Fibroblast of skin of right biceps (primary cell): ENCODE measurements at regions not wholly inside any gene's neighbourhood (a gene's known extent, or its start where the extent isn't known, plus 50 kb on each side); places are given as distances from the start of the nearest gene placed in this dataset.
"Not testable (repeated sequence)": the region's sequence is repeated elsewhere in the genome, so short reads cannot be mapped to it uniquely, and the experiment has no call there.

Source experiments
- DNase-seq: peaks from one replicate; pipeline ENCODE4 v3.0.0-alpha.2; 2013

- no peak for DNase-seq
These were observed 188.5 kb upstream of the E2F8 start for GRCh38 chr11:19429108-19429760.

GRCh38 chr11:19428206-19429002 lies 187.7 kb upstream of the E2F8 start:
- DNase-seq, result no peak

- peak; percentile 57 for DNase-seq
These were observed 186.1 kb upstream of the E2F8 start for GRCh38 chr11:19426756-19427403.

DNA sequence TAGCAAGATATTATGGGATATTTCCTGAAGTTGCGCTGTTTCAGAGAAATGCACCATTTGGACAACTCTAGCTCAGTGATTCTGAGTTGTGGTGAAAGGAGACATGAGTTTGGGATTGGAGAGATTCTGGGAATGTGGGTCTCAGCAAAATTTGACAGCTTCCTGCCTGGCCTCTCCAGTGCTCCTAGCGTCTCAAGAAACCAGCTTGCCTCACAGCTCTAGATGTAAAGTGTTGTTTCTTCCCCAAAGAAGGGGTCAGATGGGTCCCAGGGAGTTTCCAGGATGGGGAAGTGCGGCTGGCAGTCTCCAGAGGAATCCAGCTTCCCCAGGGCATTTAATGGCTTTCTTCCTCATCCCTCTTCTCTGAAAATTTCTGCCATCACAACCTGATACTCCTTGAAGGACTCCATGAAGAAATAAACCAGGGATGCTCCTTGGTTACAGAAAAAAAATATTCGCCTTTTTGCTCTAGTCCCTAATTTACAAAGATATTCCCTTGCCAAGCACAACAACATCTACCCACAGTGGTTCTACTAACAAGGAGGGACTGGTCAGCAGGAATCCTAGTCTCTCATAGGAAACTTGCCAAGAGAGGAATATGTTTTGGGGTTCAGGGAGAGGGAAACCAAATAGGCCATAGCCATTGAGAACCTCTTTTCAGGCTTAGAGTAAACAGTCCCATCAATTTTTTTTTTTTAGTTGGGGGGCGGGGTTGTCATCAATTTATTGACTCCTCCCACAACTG lies 185.4 kb upstream of the E2F8 start:
- no peak for DNase-seq

GRCh38 chr11:19422276-19422675 lies 181.5 kb upstream of the E2F8 start:
- DNase-seq, result no peak

DNA sequence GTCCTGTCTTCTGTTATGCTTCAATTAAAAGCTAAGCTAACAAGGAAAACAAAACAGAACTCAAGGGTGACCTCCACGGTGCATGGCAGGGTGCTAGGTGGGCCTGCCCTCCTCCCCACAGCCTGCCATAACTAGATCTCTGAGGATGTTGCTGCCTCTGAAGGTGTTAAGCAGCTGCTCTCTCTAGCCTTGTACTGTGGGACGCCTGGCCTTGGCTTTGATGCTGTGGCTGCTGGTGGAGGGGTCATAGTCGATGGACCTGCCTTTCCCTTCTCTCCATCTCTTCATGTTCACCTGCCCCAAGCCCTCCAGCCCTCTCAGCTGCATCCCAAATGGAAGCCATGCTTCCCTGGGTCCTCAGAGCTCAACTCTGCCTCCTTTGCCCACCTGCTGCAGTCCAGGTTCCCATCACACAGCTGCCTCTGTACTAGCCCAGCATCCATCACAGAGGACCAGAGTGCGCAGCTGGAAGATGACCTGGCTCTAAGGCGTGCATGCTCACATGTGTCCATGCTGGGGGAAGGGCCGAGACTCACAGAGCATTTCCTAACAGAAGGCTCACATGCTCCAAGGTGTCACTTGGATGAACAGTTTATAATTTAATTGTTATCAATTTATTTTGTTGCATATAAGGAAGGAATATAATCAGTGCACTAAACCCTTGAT lies 180.3 kb upstream of the E2F8 start:
- DNase-seq, result no peak

DNA sequence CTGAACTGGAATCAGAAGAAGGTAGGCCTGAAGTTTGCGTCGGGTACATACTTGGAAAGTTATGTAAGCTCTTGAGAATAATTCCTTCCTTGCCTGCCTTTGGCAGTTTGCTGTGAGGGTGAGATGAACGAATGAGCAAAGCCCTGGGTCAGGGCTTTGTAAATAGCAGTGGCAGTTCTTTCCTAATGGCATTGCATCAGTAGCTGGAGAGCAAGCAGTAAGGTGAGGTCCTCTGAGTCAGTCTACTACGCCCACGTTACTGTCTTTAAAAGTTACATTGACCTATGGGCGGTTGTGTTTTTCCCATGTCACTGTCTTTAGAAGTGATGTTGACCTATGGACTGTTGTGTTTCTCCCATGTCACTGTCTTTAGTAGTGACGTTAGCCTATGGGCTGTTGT lies 179.1 kb upstream of the E2F8 start:
- no peak for DNase-seq

DNA sequence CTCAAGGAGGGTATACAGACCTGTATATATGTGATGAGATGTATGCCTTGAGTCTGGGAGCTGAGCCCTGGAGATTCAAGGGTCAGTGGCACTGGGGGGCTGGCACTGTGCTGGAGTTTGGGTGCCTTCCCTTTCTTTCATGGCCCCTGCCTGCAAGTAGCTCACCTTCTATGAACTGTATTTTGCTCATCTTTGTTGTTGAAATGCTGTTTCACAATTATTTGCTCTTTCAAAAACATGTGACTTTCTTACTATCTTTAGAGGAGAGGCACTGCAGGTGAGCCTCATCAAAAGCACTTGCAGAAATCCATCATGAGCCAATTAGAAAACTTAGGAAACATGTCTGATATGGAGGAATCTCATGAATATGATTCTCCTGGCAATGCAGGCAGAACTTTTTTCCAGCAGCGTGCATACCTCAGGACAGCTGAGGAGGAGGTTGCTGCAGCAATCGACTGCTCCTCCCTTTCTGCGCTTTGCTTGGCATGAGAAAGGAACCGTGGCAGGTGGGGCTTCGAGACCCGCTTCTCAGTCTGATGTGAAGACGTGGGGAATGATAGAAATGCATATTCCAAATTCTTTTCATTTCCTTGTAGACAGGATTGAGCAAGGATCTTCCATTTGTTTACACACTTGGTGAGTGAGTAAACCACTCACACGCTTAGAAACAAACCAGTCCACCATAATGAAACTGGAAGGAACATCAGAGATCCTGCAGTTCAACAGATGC lies 178.4 kb upstream of the E2F8 start:
- DNase-seq, result peak; percentile 71

GRCh38 chr11:19418221-19418620 lies 177.5 kb upstream of the E2F8 start:
- DNase-seq, result no peak

DNA sequence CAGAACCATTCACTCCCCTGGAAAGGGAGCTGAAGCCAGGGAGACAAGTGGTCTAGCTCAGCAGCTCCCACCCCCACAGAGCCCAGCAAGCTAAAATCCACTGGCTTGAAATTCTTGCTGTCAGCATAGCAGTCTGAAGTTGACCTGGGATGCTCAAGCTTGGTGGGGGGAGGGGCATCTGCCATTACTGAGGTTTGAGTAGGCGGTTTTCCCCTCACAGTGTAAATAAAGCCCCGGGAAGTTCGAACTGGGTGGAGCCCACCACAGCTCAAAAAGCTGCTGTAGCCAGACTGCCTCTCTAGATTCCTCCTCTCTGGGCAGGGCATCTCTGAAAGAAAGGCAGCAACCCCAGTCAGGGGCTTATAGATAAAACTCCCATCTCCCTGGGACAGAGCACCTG lies 171.3 kb upstream of the E2F8 start:
- DNase-seq, result not testable (repeated sequence)

DNA sequence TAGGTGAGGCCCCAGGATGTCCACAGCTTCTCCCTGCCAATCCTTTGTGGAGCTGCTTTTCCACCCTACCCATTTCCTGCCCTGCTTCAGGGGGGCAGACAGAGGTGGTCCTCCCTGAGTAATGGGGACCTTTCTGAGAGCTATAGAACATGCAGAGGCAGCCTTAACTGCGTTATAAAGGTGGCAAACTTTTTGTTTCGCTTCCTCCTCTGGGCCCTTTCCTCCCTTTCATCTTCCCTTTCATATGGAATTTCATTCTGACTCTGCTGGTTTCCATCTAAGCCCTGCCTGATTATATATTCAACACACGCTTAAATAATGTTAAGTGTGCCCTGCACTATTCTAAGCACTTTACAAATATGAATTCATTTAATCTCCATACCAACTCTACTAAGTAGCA lies 169.3 kb upstream of the E2F8 start:
- DNase-seq, result no peak

DNA sequence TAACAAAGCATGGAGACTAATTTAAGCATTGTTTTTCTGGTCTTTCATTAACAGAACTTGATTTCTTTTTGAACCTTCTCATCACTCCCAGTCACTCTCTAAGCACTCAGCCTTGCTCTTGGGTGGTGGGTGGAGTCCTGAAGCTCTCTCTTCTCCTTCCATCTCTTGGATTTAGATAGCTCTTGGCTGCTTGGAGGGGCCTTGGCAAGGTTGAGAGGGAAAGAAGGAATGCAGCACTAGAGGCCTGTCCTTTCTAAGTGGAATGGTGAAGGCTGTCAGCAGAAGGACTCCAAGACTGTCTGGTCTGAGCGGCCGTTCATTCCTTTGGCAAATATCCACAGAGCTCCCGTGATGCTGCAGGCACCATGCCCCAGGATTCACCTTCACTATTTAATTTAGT lies 168.6 kb upstream of the E2F8 start:
- no peak for DNase-seq

GRCh38 chr11:19407677-19408270 lies 167.0 kb upstream of the E2F8 start:
- DNase-seq, result no peak

DNA sequence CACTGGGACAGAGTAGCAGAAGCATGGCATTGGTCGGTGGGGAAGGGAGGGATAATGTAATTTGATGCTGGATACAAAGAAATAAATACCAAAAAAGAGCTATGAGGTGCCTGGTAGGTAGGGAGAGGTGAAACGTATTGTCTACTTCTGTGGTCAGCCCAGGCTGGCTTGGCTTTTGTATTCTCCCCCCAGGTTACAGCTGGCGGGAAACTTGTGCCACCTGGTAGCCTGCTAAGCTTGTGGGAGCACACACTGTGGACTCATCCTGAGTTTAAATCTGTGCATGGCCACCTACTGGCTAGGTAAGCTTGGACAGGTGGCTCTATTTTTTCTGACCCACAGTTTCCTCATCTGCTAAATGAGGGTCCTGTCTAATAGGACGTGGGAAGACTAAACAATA lies 165.2 kb upstream of the E2F8 start:
- no peak for DNase-seq

DNA sequence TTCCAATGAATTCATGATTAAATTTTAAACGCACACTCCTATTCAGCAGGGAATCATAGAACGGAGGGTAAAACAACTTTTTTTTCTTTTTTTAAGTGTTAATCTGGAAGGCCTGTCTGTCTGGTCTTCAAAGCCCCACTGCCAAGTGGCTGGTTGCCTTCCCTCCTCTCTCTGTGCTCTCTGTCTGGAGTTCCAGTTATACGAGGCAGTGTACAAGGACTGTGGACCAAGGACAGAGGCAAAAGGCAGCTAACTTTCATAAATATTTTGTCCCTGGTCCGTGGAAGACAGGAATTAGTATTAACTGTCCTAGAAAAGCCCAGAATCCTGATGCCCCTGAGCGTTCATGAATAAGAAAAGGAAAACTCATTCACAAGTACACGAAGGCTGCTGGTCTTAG lies 164.0 kb upstream of the E2F8 start:
- no peak for DNase-seq

- no peak for DNase-seq
These were observed 162.6 kb upstream of the E2F8 start for GRCh38 chr11:19403196-19403895.

- DNase-seq, result no peak
These were observed 159.6 kb upstream of the E2F8 start for GRCh38 chr11:19400296-19400695.

- peak; percentile 77 for DNase-seq
These were observed 158.2 kb upstream of the E2F8 start for GRCh38 chr11:19398772-19399527.

DNA sequence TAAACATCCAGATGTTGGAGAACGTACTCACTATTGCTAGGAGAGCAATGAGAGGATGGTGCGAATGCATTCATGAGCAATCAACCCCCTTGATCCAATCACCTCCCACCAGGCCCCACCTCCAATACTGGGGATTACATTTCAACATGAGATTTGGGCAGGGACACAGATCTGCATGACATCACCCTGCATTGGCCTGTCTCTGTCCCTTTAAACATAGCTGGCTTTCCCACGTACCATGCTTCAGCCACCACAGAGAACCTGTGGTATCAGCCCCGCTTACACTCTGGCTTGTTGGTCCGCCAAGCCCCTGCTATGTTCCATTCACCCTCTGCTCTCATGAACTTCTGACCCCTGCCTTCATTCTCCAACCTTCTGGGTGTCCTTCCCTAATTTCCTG lies 157.5 kb upstream of the E2F8 start:
- DNase-seq, result no peak

DNA sequence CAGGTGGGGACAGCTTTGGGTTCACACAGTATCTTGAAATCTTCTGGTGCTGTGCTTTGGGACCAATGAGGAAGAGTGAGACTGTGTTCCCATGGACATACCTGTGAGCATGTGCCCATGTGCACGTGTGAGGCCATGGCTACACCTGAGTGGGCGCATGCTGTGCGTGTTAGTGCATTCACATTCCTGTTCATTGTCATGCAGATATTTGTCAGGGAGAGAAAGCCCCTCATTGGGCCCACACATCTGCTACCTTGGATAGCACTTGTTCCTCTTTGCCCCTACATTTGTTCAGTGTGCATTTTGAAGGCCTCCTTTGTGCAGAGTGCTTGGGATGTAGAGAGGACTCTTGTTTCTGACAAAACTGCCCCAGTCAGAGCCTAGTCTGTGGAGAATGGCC lies 154.3 kb upstream of the E2F8 start:
- DNase-seq, result no peak
